ENCODE measurements at regions not wholly inside any gene's neighbourhood (a gene's known extent, or its start where the extent isn't known, plus 50 kb on each side); places are given as distances from the start of the nearest gene placed in this dataset.
A peak's percentile ranks its signal among the peaks of the same experiment; 100 is the strongest.

DNA sequence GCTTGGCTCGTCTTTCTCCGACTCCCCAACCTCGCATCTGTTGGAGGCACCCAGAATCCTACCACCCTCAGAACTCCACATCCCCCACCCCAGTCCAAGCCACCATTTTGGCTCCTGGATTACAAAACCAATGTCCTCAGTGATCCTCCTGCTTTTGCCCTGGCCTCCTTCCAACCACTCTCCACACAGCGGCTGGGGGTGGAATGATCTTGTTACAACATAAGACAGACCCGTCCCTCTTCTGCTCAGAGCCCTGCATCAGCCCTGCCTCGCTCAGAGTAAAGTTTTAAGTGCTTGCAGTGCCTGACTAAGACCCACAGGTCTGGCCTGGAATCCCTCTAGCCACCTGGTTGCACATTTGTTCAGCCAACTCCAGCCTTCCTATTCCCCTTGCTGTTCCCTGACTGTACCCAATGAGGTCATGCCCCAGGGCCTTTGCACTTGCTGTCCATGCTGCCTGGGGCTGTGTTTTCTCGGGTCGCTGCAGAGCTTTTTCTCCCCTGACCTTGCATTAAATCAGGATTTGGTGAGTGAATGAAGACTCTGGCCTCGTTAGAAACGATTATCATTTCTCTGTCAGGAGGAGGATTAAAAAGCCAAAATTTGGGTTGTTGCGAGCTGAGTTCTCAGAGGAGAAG lies 67.3 kb downstream of the IGF2 start (continued):
- TF ChIP-seq BCOR (IDR thresholded peaks at IDR 0.05) = peak; percentile 46; the same call in 1 of the 2 replicates
- no peak for TF ChIP-seq ZNF354B (CRISPR knock-in tag; IDR thresholded peaks at IDR 0.05)
- TF ChIP-seq ELF4 (CRISPR knock-in tag; IDR thresholded peaks at IDR 0.05) = no peak
- TF ChIP-seq, protein P1, sequence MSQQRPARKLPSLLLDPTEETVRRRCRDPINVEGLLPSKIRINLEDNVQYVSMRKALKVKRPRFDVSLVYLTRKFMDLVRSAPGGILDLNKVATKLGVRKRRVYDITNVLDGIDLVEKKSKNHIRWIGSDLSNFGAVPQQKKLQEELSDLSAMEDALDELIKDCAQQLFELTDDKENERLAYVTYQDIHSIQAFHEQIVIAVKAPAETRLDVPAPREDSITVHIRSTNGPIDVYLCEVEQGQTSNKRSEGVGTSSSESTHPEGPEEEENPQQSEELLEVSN (IDR thresholded peaks at IDR 0.05; ENCODE audit: borderline replicate concordance in 1 of 2, extremely low read depth in 1 of 2, insufficient read depth in 1 of 2, insufficient read length in 1 of 2, low read depth in 1 of 2, low read length in 1 of 2, poor library complexity in 1 of 2, severe bottlenecking in 1 of 2) = no peak
- no peak for TF ChIP-seq SP2 (IDR thresholded peaks at IDR 0.05; ENCODE audit: extremely low read depth, low read depth, low read length, poor library complexity, severe bottlenecking)

Measured in K562 (cell line).